ENCODE measurements at regions not wholly inside any gene's neighbourhood (a gene's known extent, or its start where the extent isn't known, plus 50 kb on each side); places are given as distances from the start of the nearest gene placed in this dataset.

DNA sequence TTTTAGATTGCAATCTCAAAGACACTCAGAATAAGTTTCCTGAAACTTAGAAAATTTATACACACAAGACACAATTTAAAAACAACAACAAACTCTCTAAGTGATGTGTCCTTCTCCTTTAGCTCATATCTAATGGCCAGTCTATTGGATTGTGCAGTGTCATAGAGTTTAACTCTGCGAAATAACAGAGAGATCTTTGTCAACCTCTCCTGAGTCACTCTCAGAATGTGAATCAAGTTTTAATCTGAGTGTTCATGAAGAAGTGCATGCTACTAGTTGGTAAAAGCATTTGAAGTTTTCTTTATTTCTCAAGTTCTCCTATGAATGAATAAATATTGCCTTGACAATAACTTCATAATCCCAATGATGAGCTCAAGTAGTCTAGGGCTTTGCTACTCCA lies 284.5 kb upstream of the DNAJC19 start:
- Histone ChIP-seq H4K20me1 (replicated peaks; ENCODE audit: insufficient read depth) (no peaks in the 10 kb centered on the region), H3K4me3 (no peak overlapping the region), H3K27ac (ENCODE audit: low read depth) (no peak overlapping the region), H3K4me2 (no peak overlapping the region), H2AFZ (no peak overlapping the region), H3K4me1 (ENCODE audit: insufficient read depth) (no peaks in the 10 kb centered on the region), H3K27me3 (ENCODE audit: insufficient read depth) (no peaks in the 10 kb centered on the region), H3K36me3 (ENCODE audit: insufficient read depth) (no peaks in the 10 kb centered on the region), H3F3A (replicated peaks; ENCODE audit: low read depth) (no peaks in the 10 kb centered on the region), H3K79me2 (replicated peaks; ENCODE audit: insufficient read depth) (no peaks in the 10 kb centered on the region), H3K9me2 (ENCODE audit: insufficient read depth) (no peaks in the 10 kb centered on the region)
- H3K4me3 Mint-ChIP-seq: no peak overlapping the region
- no peak overlapping the region for H3K27ac Mint-ChIP-seq
- no peak for ATAC-seq
- no peaks in the 10 kb centered on the region for H3K36me3 Mint-ChIP-seq (ENCODE audit: low read depth)
- TF ChIP-seq, protein P1, sequence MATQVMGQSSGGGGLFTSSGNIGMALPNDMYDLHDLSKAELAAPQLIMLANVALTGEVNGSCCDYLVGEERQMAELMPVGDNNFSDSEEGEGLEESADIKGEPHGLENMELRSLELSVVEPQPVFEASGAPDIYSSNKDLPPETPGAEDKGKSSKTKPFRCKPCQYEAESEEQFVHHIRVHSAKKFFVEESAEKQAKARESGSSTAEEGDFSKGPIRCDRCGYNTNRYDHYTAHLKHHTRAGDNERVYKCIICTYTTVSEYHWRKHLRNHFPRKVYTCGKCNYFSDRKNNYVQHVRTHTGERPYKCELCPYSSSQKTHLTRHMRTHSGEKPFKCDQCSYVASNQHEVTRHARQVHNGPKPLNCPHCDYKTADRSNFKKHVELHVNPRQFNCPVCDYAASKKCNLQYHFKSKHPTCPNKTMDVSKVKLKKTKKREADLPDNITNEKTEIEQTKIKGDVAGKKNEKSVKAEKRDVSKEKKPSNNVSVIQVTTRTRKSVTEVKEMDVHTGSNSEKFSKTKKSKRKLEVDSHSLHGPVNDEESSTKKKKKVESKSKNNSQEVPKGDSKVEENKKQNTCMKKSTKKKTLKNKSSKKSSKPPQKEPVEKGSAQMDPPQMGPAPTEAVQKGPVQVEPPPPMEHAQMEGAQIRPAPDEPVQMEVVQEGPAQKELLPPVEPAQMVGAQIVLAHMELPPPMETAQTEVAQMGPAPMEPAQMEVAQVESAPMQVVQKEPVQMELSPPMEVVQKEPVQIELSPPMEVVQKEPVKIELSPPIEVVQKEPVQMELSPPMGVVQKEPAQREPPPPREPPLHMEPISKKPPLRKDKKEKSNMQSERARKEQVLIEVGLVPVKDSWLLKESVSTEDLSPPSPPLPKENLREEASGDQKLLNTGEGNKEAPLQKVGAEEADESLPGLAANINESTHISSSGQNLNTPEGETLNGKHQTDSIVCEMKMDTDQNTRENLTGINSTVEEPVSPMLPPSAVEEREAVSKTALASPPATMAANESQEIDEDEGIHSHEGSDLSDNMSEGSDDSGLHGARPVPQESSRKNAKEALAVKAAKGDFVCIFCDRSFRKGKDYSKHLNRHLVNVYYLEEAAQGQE (IDR thresholded peaks at IDR 0.05; ENCODE audit: unreplicated experiment): no peak
- TF ChIP-seq, protein P2, sequence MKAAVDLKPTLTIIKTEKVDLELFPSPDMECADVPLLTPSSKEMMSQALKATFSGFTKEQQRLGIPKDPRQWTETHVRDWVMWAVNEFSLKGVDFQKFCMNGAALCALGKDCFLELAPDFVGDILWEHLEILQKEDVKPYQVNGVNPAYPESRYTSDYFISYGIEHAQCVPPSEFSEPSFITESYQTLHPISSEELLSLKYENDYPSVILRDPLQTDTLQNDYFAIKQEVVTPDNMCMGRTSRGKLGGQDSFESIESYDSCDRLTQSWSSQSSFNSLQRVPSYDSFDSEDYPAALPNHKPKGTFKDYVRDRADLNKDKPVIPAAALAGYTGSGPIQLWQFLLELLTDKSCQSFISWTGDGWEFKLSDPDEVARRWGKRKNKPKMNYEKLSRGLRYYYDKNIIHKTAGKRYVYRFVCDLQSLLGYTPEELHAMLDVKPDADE (IDR thresholded peaks at IDR 0.05): no peak
- no peak for TF ChIP-seq POLR2AphosphoS5 (IDR thresholded peaks at IDR 0.05; ENCODE audit: low read depth)
- no peak for TF ChIP-seq CREB1 (CRISPR knock-in tag; IDR thresholded peaks at IDR 0.05; ENCODE audit: low read depth)
- TF ChIP-seq JUNB (IDR thresholded peaks at IDR 0.05; ENCODE audit: unreplicated experiment): no peak
- no peaks in the 10 kb centered on the region for H3K27me3 Mint-ChIP-seq (ENCODE audit: insufficient read depth, low read depth, poor library complexity)
- no peak for DNase-seq (ENCODE audit: low spot score)
- H3K9me3 Mint-ChIP-seq: no peaks in the 10 kb centered on the region
- H3K4me1 Mint-ChIP-seq: no peaks in the 10 kb centered on the region

DNA sequence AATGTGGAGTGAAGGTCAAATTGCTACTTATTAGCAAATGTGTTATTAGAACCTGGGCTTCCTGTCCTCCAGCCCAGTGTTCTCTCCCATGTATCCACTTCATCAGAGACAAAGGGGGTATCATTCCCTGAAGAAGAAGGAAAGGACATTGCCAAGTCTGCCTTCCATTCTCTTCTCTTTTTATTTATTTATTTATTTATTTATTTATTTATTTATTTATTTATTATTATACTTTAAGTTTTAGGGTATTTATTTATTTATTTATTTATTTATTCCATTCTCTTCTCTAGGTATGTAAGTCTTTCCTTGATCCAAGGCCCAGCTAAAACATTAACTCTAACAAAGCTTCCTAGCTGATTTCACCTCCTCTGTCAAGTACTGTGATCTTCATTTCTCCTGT lies 277.8 kb upstream of the DNAJC19 start:
- Histone ChIP-seq H2AFZ (no peak overlapping the region), H3K79me2 (replicated peaks; ENCODE audit: insufficient read depth) (no peaks in the 10 kb centered on the region), H3K27me3 (ENCODE audit: insufficient read depth) (no peaks in the 10 kb centered on the region), H3K4me1 (ENCODE audit: insufficient read depth) (no peaks in the 10 kb centered on the region), H3K36me3 (ENCODE audit: insufficient read depth) (no peaks in the 10 kb centered on the region), H3K27ac (ENCODE audit: low read depth) (no peak overlapping the region), H3K4me3 (no peak overlapping the region), H3K4me2 (no peak overlapping the region), H4K20me1 (replicated peaks; ENCODE audit: insufficient read depth) (no peaks in the 10 kb centered on the region), H3K9me2 (ENCODE audit: insufficient read depth) (no peaks in the 10 kb centered on the region), H3F3A (replicated peaks; ENCODE audit: low read depth) (no peaks in the 10 kb centered on the region)
- ATAC-seq (no peak), DNase-seq (ENCODE audit: low spot score) (no peak)
- no peaks in the 10 kb centered on the region for H3K27me3 Mint-ChIP-seq (ENCODE audit: insufficient read depth, low read depth, poor library complexity)
- no peaks in the 10 kb centered on the region for H3K36me3 Mint-ChIP-seq (ENCODE audit: low read depth)
- TF ChIP-seq CTCF (conservative IDR thresholded peaks at IDR 0.05; ENCODE audit: low read depth in 2 of 2): no peak
- no peak for TF ChIP-seq POLR2AphosphoS5 (IDR thresholded peaks at IDR 0.05; ENCODE audit: low read depth)
- H3K4me3 Mint-ChIP-seq: no peak overlapping the region
- H3K4me1 Mint-ChIP-seq: no peaks in the 10 kb centered on the region
- no peak overlapping the region for H3K27ac Mint-ChIP-seq
- no peaks in the 10 kb centered on the region for H3K9me3 Mint-ChIP-seq

All from GM23338 (cell line).